H7 (cell line): ENCODE measurements at regions not wholly inside any gene's neighbourhood (a gene's known extent, or its start where the extent isn't known, plus 50 kb on each side); places are given as distances from the start of the nearest gene placed in this dataset.

Experiments used
- DNase-seq: peaks from one replicate; pipeline ENCODE4 v3.0.0; 2012
- H3K27me3 ChIP-seq: 2 replicates; pipeline ENCODE4 v1.6.0; 2011; ENCODE audit warnings: mild to moderate bottlenecking, low read length; ENCODE audit not compliant: control insufficient read depth, insufficient read depth
- H3K36me3 ChIP-seq: replicated peaks from 2 replicates; pipeline ENCODE4 v1.5.1; 2011; ENCODE audit warnings: low read length; ENCODE audit not compliant: control insufficient read depth, insufficient read depth
- H3K4me3 ChIP-seq: 2 replicates; pipeline ENCODE4 v1.5.1; 2011; ENCODE audit warnings: low read depth, mild to moderate bottlenecking, control low read depth, low read length, moderate library complexity; ENCODE audit not compliant: insufficient read depth

GRCh38 chr1:80101159-80101558 lies 1094.6 kb upstream of the ADGRL4 start:
- DNase-seq = no peak
- Histone ChIP-seq H3K4me3 (no peak overlapping the region), H3K27me3 (no peaks in the 10 kb centered on the region), H3K36me3 (no peaks in the 10 kb centered on the region)

GRCh38 chr1:80099713-80100112 lies 1093.2 kb upstream of the ADGRL4 start:
- no peaks in the 10 kb centered on the region for H3K36me3 ChIP-seq
- H3K4me3 ChIP-seq = no peak overlapping the region
- no peaks in the 10 kb centered on the region for H3K27me3 ChIP-seq
- DNase-seq = no peak

- DNase-seq = no peak
- no peak overlapping the region for H3K4me3 ChIP-seq
- no peaks in the 10 kb centered on the region for H3K36me3 ChIP-seq
- H3K27me3 ChIP-seq = no peaks in the 10 kb centered on the region
Observed at GRCh38 chr1:80085067-80085466, 1078.5 kb upstream of the ADGRL4 start.

- Histone ChIP-seq H3K36me3 (no peaks in the 10 kb centered on the region), H3K27me3 (no peaks in the 10 kb centered on the region), H3K4me3 (no peak overlapping the region)
- DNase-seq = no peak
Observed at GRCh38 chr1:80083892-80084291, 1077.4 kb upstream of the ADGRL4 start.

- no peak overlapping the region for H3K4me3 ChIP-seq
- H3K27me3 ChIP-seq = no peaks in the 10 kb centered on the region
- H3K36me3 ChIP-seq = no peaks in the 10 kb centered on the region
- DNase-seq = no peak
Observed at GRCh38 chr1:80076469-80076868, 1069.9 kb upstream of the ADGRL4 start.

- H3K36me3 ChIP-seq = no peaks in the 10 kb centered on the region
- H3K27me3 ChIP-seq = no peaks in the 10 kb centered on the region
- no peak overlapping the region for H3K4me3 ChIP-seq
- no peak for DNase-seq
Observed at GRCh38 chr1:80075351-80075750, 1068.8 kb upstream of the ADGRL4 start.

GRCh38 chr1:80072563-80072962 lies 1066.0 kb upstream of the ADGRL4 start:
- H3K36me3 ChIP-seq = no peaks in the 10 kb centered on the region
- H3K4me3 ChIP-seq = no peak overlapping the region

GRCh38 chr1:80066060-80066459 lies 1059.5 kb upstream of the ADGRL4 start:
- no peak overlapping the region for H3K4me3 ChIP-seq

More at GRCh38 chr1:80072563-80072962, 1066.0 kb upstream of the ADGRL4 start:
- DNase-seq = no peak
- H3K27me3 ChIP-seq = no peaks in the 10 kb centered on the region

GRCh38 chr1:80064524-80064923 lies 1058.0 kb upstream of the ADGRL4 start:
- Histone ChIP-seq H3K4me3 (no peak overlapping the region), H3K27me3 (no peaks in the 10 kb centered on the region), H3K36me3 (no peaks in the 10 kb centered on the region)
- no peak for DNase-seq

More at GRCh38 chr1:80066060-80066459, 1059.5 kb upstream of the ADGRL4 start:
- no peak for DNase-seq
- no peaks in the 10 kb centered on the region for H3K27me3 ChIP-seq
- H3K36me3 ChIP-seq = no peaks in the 10 kb centered on the region

- DNase-seq = no peak
- Histone ChIP-seq H3K36me3 (no peaks in the 10 kb centered on the region), H3K4me3 (no peak overlapping the region), H3K27me3 (no peaks in the 10 kb centered on the region)
Observed at GRCh38 chr1:80059940-80060339, 1053.4 kb upstream of the ADGRL4 start.

GRCh38 chr1:80056179-80056578 lies 1049.6 kb upstream of the ADGRL4 start:
- no peaks in the 10 kb centered on the region for H3K27me3 ChIP-seq
- no peak for DNase-seq
- H3K36me3 ChIP-seq = no peaks in the 10 kb centered on the region
- H3K4me3 ChIP-seq = no peak overlapping the region

GRCh38 chr1:80054129-80054528 lies 1047.6 kb upstream of the ADGRL4 start:
- no peak for DNase-seq
- Histone ChIP-seq H3K36me3 (no peaks in the 10 kb centered on the region), H3K4me3 (no peak overlapping the region), H3K27me3 (no peaks in the 10 kb centered on the region)

- Histone ChIP-seq H3K27me3 (no peaks in the 10 kb centered on the region), H3K4me3 (no peak overlapping the region), H3K36me3 (no peaks in the 10 kb centered on the region)
- DNase-seq = no peak
Observed at GRCh38 chr1:80053613-80054012, 1047.1 kb upstream of the ADGRL4 start.

GRCh38 chr1:80050523-80050922 lies 1044.0 kb upstream of the ADGRL4 start:
- DNase-seq = no peak
- Histone ChIP-seq H3K27me3 (no peaks in the 10 kb centered on the region), H3K36me3 (no peaks in the 10 kb centered on the region), H3K4me3 (no peak overlapping the region)

- no peak overlapping the region for H3K4me3 ChIP-seq
Observed at GRCh38 chr1:80050085-80050484, 1043.6 kb upstream of the ADGRL4 start.

GRCh38 chr1:80048716-80049115 lies 1042.2 kb upstream of the ADGRL4 start:
- H3K36me3 ChIP-seq = no peaks in the 10 kb centered on the region
- no peak for DNase-seq
- H3K27me3 ChIP-seq = no peaks in the 10 kb centered on the region
- no peak overlapping the region for H3K4me3 ChIP-seq

More at GRCh38 chr1:80050085-80050484, 1043.6 kb upstream of the ADGRL4 start:
- Histone ChIP-seq H3K36me3 (no peaks in the 10 kb centered on the region), H3K27me3 (no peaks in the 10 kb centered on the region)
- no peak for DNase-seq
